ENCODE measurements at regions not wholly inside any gene's neighbourhood (a gene's known extent, or its start where the extent isn't known, plus 50 kb on each side); places are given as distances from the start of the nearest gene placed in this dataset.

DNA sequence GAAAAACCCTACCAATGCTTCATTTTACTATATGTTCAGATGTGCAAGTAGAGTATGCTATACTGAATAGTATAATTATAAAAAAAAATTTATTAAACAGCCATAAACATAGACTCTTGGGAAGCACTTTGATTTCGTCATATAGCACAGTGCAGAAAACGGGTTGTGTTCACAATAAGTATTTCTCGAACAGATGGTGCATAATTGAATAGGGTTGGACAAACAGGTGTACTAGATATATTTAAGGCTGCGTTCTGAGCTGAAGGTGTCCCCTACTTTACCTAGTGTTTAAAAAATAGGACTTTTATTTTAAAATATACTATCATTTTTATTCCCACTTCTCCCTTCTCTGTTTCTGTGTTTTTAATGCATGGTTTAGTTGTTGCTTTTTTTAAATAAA lies 841.5 kb downstream of the ANKRD7 start:
- no peak overlapping the region for H3K27ac ChIP-seq (ENCODE audit: low read depth, low read length, poor library complexity, severe bottlenecking)
- H3K4me3 ChIP-seq (ENCODE audit: low read depth, low read length, poor library complexity, severe bottlenecking): no peak overlapping the region
- POLR2A ChIA-PET (ENCODE audit: low non-redundant PET): no interaction called here
- H3K9me3 ChIP-seq (ENCODE audit: low read depth, low read length, poor library complexity, severe bottlenecking): no peaks in the 10 kb centered on the region
- TF ChIP-seq EZH2 (IDR thresholded peaks at IDR 0.05; ENCODE audit: borderline replicate concordance, low read depth, low read length, poor library complexity, severe bottlenecking) (no peak), CTCF (conservative IDR thresholded peaks at IDR 0.05; ENCODE audit: low read depth, low read length) (no peak)
- CTCF ChIA-PET: no interaction called here
- intact Hi-C loops (cut with micrococcal nuclease; ENCODE audit: unreplicated experiment): no loop called here
- BruUV-seq (replicated peaks): no TSS peak
- no peaks in the 10 kb centered on the region for H3K27me3 ChIP-seq (replicated peaks; ENCODE audit: insufficient read depth, low read depth, low read length, poor library complexity)
- no peak for DNase-seq (ENCODE audit: low spot score)
- H3K36me3 ChIP-seq (ENCODE audit: insufficient read depth, low read length, poor library complexity, severe bottlenecking): no peaks in the 10 kb centered on the region
- H3K4me1 ChIP-seq (ENCODE audit: insufficient read depth, low read length, poor library complexity, severe bottlenecking): no peaks in the 10 kb centered on the region

DNA sequence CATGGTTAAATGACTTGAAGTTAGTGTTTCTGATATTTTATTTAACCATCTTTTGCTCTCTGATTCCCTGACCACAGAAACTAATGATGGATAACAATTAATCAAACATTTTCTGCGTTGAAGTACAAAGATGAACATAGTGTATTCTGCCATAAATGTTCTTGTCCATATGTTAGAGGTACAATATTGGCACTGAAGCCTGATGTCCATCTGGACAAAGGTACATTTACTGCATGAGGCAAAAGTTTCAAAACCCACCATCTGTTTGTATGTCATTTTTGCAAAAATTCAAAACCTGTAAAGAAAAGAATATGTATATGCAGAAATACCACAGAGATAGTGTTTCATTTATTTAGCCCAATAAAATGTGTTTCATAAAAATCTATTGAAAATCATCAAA lies 861.5 kb downstream of the ANKRD7 start:
- Histone ChIP-seq H3K9me3 (ENCODE audit: low read depth, low read length, poor library complexity, severe bottlenecking) (no peaks in the 10 kb centered on the region), H3K4me3 (ENCODE audit: low read depth, low read length, poor library complexity, severe bottlenecking) (no peak overlapping the region), H3K4me1 (ENCODE audit: insufficient read depth, low read length, poor library complexity, severe bottlenecking) (no peaks in the 10 kb centered on the region), H3K27me3 (replicated peaks; ENCODE audit: insufficient read depth, low read depth, low read length, poor library complexity) (no peaks in the 10 kb centered on the region), H3K36me3 (ENCODE audit: insufficient read depth, low read length, poor library complexity, severe bottlenecking) (no peaks in the 10 kb centered on the region), H3K27ac (ENCODE audit: low read depth, low read length, poor library complexity, severe bottlenecking) (no peak overlapping the region)
- ChIA-PET CTCF (no interaction called here), POLR2A (ENCODE audit: low non-redundant PET) (no interaction called here)
- intact Hi-C loops (cut with micrococcal nuclease; ENCODE audit: unreplicated experiment): no loop called here
- no peak for DNase-seq (ENCODE audit: low spot score)
- no TSS peak for BruUV-seq (replicated peaks)
- TF ChIP-seq CTCF (conservative IDR thresholded peaks at IDR 0.05; ENCODE audit: low read depth, low read length): no peak
- no peak for TF ChIP-seq EZH2 (IDR thresholded peaks at IDR 0.05; ENCODE audit: borderline replicate concordance, low read depth, low read length, poor library complexity, severe bottlenecking)

- Histone ChIP-seq H3K27me3 (replicated peaks; ENCODE audit: insufficient read depth, low read depth, low read length, poor library complexity) (no peaks in the 10 kb centered on the region), H3K27ac (ENCODE audit: low read depth, low read length, poor library complexity, severe bottlenecking) (no peak overlapping the region), H3K9me3 (ENCODE audit: low read depth, low read length, poor library complexity, severe bottlenecking) (no peaks in the 10 kb centered on the region), H3K4me1 (ENCODE audit: insufficient read depth, low read length, poor library complexity, severe bottlenecking) (no peaks in the 10 kb centered on the region), H3K36me3 (ENCODE audit: insufficient read depth, low read length, poor library complexity, severe bottlenecking) (no peaks in the 10 kb centered on the region), H3K4me3 (ENCODE audit: low read depth, low read length, poor library complexity, severe bottlenecking) (no peak overlapping the region)
- intact Hi-C loops (cut with micrococcal nuclease; ENCODE audit: unreplicated experiment): no loop called here
- ChIA-PET POLR2A (ENCODE audit: low non-redundant PET) (no interaction called here), CTCF (no interaction called here)
- TF ChIP-seq CTCF (conservative IDR thresholded peaks at IDR 0.05; ENCODE audit: low read depth, low read length) (no peak), EZH2 (IDR thresholded peaks at IDR 0.05; ENCODE audit: borderline replicate concordance, low read depth, low read length, poor library complexity, severe bottlenecking) (no peak)
- DNase-seq (ENCODE audit: low spot score): no peak
- BruUV-seq (replicated peaks): no TSS peak
Measured at GRCh38 chr7:119090851-119091250, 866.3 kb downstream of the ANKRD7 start.

Measured in A673 (cell line).